Prostate gland (tissue), 2 donors: ENCODE measurements at regions not wholly inside any gene's neighbourhood (a gene's known extent, or its start where the extent isn't known, plus 50 kb on each side); places are given as distances from the start of the nearest gene placed in this dataset.

Experiments used
- CTCF ChIP-seq, 4 experiments: fragments of 200-600 bp in 2 of 4; fragments of 450-650 bp in 2 of 4; sonication (generic) in 2 of 4; IDR thresholded peaks; 1 replicate in 3 of 4; 2 replicates in 1 of 4; pipeline ENCODE4 v1.5.1; 2016 to 2019; ENCODE audit warnings: antibody characterized with exemption in 4 of 4, mild to moderate bottlenecking in 2 of 4, moderate library complexity in 2 of 4
- POLR2A ChIP-seq: fragments of 450-650 bp; IDR thresholded peaks from one replicate; pipeline ENCODE4 v1.6.1; 2016; ENCODE audit warnings: antibody characterized with exemption, mild to moderate bottlenecking
- POLR2AphosphoS5 ChIP-seq: sonication (generic); formaldehyde crosslinking; IDR thresholded peaks from one replicate; pipeline ENCODE4 v1.6.1; 2017; ENCODE audit warnings: antibody characterized with exemption

GRCh38 chr1:221184131-221184794 is 305.0 kb downstream of the HLX start:
- TF ChIP-seq CTCF (IDR thresholded peaks at IDR 0.05) (no peak), POLR2A (no peak), POLR2AphosphoS5 (no peak)
